Coronary artery (tissue), 2 donors: ENCODE measurements at regions not wholly inside any gene's neighbourhood (a gene's known extent, or its start where the extent isn't known, plus 50 kb on each side); places are given as distances from the start of the nearest gene placed in this dataset.
"Not testable (repeated sequence)": the region's sequence is repeated elsewhere in the genome, so short reads cannot be mapped to it uniquely, and the experiment has no call there.

Source experiments
- DNase-seq: peaks from one replicate; pipeline ENCODE4 v3.0.0-alpha.2; 2017; ENCODE audit warnings: low spot score
- H3K27ac ChIP-seq, 2 donors: fragments of 200-600 bp; sonication (generic); one replicate each; pipeline ENCODE4 v1.5.1; 2016 to 2019
- H3K4me3 ChIP-seq: fragments of 200-600 bp; sonication (generic); 2 replicates; pipeline ENCODE4 v1.5.1; 2016; ENCODE audit warnings: mild to moderate bottlenecking, moderate library complexity
- TF ChIP-seq, protein P1 (sequence below): fragments of 200-600 bp; sonication (generic); IDR thresholded peaks from one replicate; pipeline ENCODE4 v1.5.1; 2019; ENCODE audit warnings: antibody characterized with exemption

DNA sequence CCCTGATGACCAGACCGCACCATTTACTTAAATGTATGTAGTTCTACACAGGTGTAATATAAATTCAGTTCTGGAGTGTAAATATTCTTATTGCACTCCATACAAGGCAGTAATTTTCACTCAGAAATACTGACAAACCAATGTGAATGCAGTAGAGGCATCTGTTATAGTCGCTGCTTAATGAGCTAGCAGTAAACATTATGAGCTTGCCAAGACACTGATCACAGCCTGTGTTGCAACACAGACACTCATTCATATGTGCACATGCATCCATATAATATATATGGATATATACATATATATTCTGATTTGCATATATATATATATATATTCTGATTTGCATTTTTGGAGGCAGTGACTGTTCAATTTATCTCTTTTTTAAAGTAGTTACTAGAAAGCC, 435.1 kb upstream of the ST8SIA4 start:
- no peak for DNase-seq
- Histone ChIP-seq H3K27ac (no peak overlapping the region), H3K4me3 (no peak overlapping the region)
- TF ChIP-seq, protein P1, sequence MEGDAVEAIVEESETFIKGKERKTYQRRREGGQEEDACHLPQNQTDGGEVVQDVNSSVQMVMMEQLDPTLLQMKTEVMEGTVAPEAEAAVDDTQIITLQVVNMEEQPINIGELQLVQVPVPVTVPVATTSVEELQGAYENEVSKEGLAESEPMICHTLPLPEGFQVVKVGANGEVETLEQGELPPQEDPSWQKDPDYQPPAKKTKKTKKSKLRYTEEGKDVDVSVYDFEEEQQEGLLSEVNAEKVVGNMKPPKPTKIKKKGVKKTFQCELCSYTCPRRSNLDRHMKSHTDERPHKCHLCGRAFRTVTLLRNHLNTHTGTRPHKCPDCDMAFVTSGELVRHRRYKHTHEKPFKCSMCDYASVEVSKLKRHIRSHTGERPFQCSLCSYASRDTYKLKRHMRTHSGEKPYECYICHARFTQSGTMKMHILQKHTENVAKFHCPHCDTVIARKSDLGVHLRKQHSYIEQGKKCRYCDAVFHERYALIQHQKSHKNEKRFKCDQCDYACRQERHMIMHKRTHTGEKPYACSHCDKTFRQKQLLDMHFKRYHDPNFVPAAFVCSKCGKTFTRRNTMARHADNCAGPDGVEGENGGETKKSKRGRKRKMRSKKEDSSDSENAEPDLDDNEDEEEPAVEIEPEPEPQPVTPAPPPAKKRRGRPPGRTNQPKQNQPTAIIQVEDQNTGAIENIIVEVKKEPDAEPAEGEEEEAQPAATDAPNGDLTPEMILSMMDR = no peak

GRCh38 chr5:101327816-101328215, 424.7 kb upstream of the ST8SIA4 start:
- TF ChIP-seq, protein P1 = no peak
- H3K4me3 ChIP-seq = no peak overlapping the region
- no peak for DNase-seq

GRCh38 chr5:101326766-101327165, 423.7 kb upstream of the ST8SIA4 start:
- DNase-seq = no peak

More at GRCh38 chr5:101327816-101328215, 424.7 kb upstream of the ST8SIA4 start:
- H3K27ac ChIP-seq = no peak overlapping the region

GRCh38 chr5:101316401-101316800, 413.3 kb upstream of the ST8SIA4 start:
- H3K4me3 ChIP-seq, DNase-seq, H3K27ac ChIP-seq: not testable (repeated sequence)

More at GRCh38 chr5:101326766-101327165, 423.7 kb upstream of the ST8SIA4 start:
- Histone ChIP-seq H3K27ac (no peak overlapping the region), H3K4me3 (no peak overlapping the region)
- TF ChIP-seq, protein P1 = no peak

DNA sequence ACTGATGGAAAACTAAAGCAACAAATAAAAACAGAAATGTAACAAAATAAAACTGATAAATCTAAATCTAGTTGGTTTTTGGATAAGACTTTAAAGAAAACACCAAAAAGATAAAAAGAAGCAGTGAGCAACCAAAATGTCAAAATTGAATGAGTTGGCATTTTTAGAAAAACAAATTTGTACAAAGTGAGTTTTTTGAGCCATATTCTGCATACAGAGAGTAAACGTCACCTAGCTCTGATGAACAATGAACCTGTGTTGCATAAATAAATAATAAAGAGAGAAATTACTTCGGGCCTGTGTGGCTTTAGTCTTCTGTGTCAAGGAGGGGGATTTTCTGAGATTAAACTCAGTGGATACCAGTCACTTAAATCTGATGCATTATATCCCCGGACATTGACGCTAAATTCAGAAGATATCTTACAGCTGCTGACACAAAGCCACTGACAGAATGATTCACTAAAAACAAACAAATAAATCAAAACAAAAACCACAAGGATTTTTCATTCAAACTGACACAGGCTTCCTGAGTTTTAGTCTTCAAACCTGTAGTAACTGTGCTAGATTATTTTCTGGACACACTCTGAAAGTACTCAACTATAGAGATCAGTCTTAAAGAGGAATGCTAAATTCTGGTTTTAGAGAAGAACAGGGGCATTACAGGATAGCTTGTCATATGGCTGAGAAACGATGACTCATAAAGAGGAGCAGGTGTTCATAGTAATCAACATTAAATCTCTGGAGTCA, 403.5 kb upstream of the ST8SIA4 start:
- TF ChIP-seq, protein P1 = no peak
- no peak overlapping the region for H3K27ac ChIP-seq
- H3K4me3 ChIP-seq = no peak overlapping the region
- DNase-seq = no peak

DNA sequence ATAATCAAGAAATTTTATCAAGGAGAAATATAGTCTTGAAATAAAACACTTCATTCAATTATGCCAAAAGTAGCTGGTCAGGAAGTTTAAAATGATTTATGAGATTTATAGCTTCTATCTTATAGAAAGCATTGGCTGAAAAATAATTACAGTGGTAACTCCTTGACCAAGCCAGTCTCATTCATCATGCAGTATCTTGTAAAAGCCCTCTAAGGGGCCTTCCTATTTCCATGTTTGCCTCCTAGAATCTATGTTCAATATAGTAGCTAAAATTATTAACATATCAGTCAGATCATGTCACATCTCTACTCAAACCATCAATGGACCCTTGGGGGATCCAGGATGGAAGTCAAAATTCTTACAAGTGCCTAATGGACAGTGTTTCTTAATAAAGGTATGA, 393.4 kb upstream of the ST8SIA4 start:
- DNase-seq = no peak
- no peak overlapping the region for H3K4me3 ChIP-seq
- TF ChIP-seq, protein P1 = no peak
- H3K27ac ChIP-seq = no peak overlapping the region

GRCh38 chr5:101292199-101292598, 389.1 kb upstream of the ST8SIA4 start:
- H3K27ac ChIP-seq = no peak overlapping the region
- DNase-seq = no peak
- TF ChIP-seq, protein P1 = no peak
- no peak overlapping the region for H3K4me3 ChIP-seq

- H3K27ac ChIP-seq, H3K4me3 ChIP-seq, DNase-seq: not testable (repeated sequence)
Measured at GRCh38 chr5:101290761-101291160, 387.7 kb upstream of the ST8SIA4 start.
